AG04450 (cell line): ENCODE measurements at regions not wholly inside any gene's neighbourhood (a gene's known extent, or its start where the extent isn't known, plus 50 kb on each side); places are given as distances from the start of the nearest gene placed in this dataset.

Source experiments
- CTCF ChIA-PET: fragments of 300-600, 350-600 bp; formaldehyde crosslinking; extraction: SDS; loops from one replicate; lab custom pipeline; 2022; ENCODE audit warnings: antibody characterized with exemption, inconsistent platforms; lab: Charles Lee
- POLR2A ChIA-PET: fragments of 350-600 bp; formaldehyde crosslinking; extraction: SDS; loops from one replicate; lab custom pipeline; 2021; ENCODE audit warnings: antibody characterized with exemption, inconsistent platforms; lab: Yijun Ruan, JAX
- DNase-seq: peaks from one replicate; pipeline ENCODE4 v3.0.0-alpha.2; 2011; ENCODE audit warnings: low read depth, low spot score
- H3K27ac ChIP-seq: one replicate; pipeline ENCODE4 v1.5.1; 2012; ENCODE audit warnings: low read depth, low read length, control low read depth
- H3K27me3 ChIP-seq: one replicate; pipeline ENCODE4 v1.6.0; 2012; ENCODE audit warnings: low read length; ENCODE audit not compliant: control insufficient read depth, insufficient read depth
- H3K4me3 ChIP-seq: 2 replicates; pipeline ENCODE4 v1.5.1; 2011; ENCODE audit warnings: mild to moderate bottlenecking, low read depth, low read length, control low read depth
- H3K9me3 ChIP-seq: 2 replicates; pipeline ENCODE4 v1.5.1; 2012; ENCODE audit warnings: low read length; ENCODE audit not compliant: control insufficient read depth, insufficient read depth
- CTCF ChIP-seq: IDR thresholded peaks from 2 replicates; pipeline ENCODE4 v1.5.1; 2011; ENCODE audit warnings: low read depth, low read length, control low read depth, inconsistent platforms

DNA sequence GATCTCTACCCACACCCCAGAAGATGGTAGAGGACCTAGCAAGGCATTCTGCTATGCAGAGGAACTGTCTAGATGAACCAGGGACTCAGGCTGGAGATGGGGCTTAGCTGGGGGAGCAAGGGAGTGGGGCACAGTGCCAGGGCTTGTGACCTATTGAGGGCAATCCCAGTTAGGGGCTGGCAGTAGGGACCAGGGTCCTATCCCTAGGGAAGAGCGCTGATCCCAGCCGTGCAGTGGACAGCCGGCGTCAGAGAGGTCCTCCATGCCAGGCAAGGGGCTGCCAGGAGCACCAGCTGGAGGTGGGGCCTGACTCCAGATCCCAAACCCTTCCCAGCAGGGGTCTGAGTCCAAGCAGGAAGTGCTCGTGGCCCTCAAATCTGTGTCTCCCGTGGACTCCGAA is 52.7 kb upstream of the NEURL1B start:
- DNase-seq = no peak
- ChIA-PET POLR2A (no interaction called here), CTCF (no interaction called here)

GRCh38 chr5:172587061-172587405 is 54.0 kb upstream of the NEURL1B start:
- no peak for DNase-seq
- ChIA-PET POLR2A (no interaction called here), CTCF (no interaction called here)
- no peaks in the 10 kb centered on the region for H3K9me3 ChIP-seq
- H3K27me3 ChIP-seq = peaks cover 73% of the 10 kb centered on the region
- no peak for TF ChIP-seq CTCF
- no peak overlapping the region for H3K27ac ChIP-seq
- H3K4me3 ChIP-seq = no peak overlapping the region

More for the DNA sequence above, 52.7 kb upstream of the NEURL1B start:
- Histone ChIP-seq H3K4me3 (no peak overlapping the region), H3K9me3 (no peaks in the 10 kb centered on the region), H3K27ac (no peak overlapping the region), H3K27me3 (peaks cover 71% of the 10 kb centered on the region)
- no peak for TF ChIP-seq CTCF

DNA sequence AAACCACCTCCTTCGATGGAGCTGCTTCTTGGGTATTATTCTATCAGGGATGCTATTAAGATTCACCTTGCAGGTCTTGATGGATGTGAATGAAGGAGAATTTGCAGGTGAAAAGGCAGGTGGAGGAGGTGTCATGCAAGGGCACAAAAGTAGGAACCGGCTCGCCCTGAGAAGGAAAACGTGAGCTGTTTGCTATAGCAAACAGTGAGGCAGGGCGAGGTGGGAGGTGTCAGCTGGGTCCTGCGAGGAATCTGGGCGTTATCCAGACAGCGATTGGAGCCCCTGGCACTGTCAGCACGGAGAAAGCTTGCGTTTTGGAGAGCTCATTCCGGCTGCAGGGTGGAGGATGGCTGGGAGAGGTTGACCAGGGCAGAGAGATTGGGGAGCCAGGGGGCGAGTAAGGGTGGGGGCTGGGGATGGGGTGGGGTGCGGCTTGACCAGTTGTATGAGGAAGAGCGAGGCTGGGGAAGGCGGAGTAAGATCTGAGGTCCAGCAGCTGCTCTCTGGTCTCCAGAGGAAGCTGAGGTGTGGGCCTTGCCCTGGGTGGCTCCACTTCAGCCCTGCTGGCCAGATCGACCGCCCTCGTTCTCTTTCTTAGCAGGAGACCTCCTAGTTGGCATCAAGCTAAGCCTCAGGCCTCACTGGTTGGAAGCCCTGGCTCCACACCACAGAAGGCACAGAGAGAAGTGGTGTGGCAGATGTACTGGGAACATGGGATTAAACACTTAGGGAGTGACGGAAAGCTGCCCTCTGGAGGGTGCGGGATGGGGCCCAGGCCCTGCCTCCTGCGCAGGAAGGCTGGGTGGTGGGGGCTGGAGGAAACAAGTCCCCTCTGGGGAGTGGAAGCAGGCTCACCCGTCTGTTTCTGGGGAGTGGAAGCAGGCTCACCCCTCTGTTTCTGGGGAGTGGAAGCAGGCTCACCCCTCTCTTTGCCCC is 54.7 kb upstream of the NEURL1B start:
- no peak overlapping the region for H3K4me3 ChIP-seq
- TF ChIP-seq CTCF = no peak
- H3K9me3 ChIP-seq = no peaks in the 10 kb centered on the region
- ChIA-PET CTCF (interaction anchor here (0.7 kb wide), 1 partner anchor 106 kb away, joined by 3 read pairs; no protein-coding TSS in a partner anchor), POLR2A (no interaction called here)
- DNase-seq = no peak
- H3K27me3 ChIP-seq = peaks cover 78% of the 10 kb centered on the region
- no peak overlapping the region for H3K27ac ChIP-seq

- Histone ChIP-seq H3K4me3 (no peak overlapping the region), H3K27me3 (peaks cover 74% of the 10 kb centered on the region), H3K27ac (no peak overlapping the region), H3K9me3 (no peaks in the 10 kb centered on the region)
- TF ChIP-seq CTCF = no peak
- CTCF ChIA-PET = no interaction called here
- no peak for DNase-seq
- POLR2A ChIA-PET = no interaction called here
Measured at GRCh38 chr5:172585114-172585513, 55.9 kb upstream of the NEURL1B start.

GRCh38 chr5:172584638-172585037 is 56.4 kb upstream of the NEURL1B start:
- ChIA-PET CTCF (no interaction called here), POLR2A (no interaction called here)
- H3K4me3 ChIP-seq = no peak overlapping the region
- H3K9me3 ChIP-seq = no peaks in the 10 kb centered on the region
- DNase-seq = no peak
- no peak overlapping the region for H3K27ac ChIP-seq
- TF ChIP-seq CTCF = no peak
- peaks cover 74% of the 10 kb centered on the region for H3K27me3 ChIP-seq
